Neuronal stem cell (in vitro differentiated cells): ENCODE measurements at regions not wholly inside any gene's neighbourhood (a gene's known extent, or its start where the extent isn't known, plus 50 kb on each side); places are given as distances from the start of the nearest gene placed in this dataset.

ENCODE experiments used
- DNase-seq: peaks from one replicate; pipeline ENCODE4 v3.0.0-alpha.2; 2013; ENCODE audit warnings: low spot score
- H2AFZ ChIP-seq: one replicate; pipeline ENCODE4 v1.6.1; 2013; ENCODE audit warnings: mild to moderate bottlenecking, low read length, inconsistent platforms
- H2AK5ac ChIP-seq: 2 replicates; pipeline ENCODE4 v1.6.1; 2013; ENCODE audit warnings: low read depth, mild to moderate bottlenecking, inconsistent platforms, low read length, moderate library complexity, mixed read lengths
- H2BK120ac ChIP-seq: 2 replicates; pipeline ENCODE4 v1.6.1; 2013; ENCODE audit warnings: low read depth, mild to moderate bottlenecking, inconsistent platforms, low read length, moderate library complexity, mixed read lengths
- H2BK12ac ChIP-seq: one replicate; pipeline ENCODE4 v1.6.1; 2013; ENCODE audit warnings: low read length, inconsistent platforms
- H2BK15ac ChIP-seq: 2 replicates; pipeline ENCODE4 v1.6.1; 2013; ENCODE audit warnings: mild to moderate bottlenecking, low read length, inconsistent platforms, mixed read lengths
- H2BK5ac ChIP-seq: one replicate; pipeline ENCODE4 v1.6.1; 2013; ENCODE audit warnings: inconsistent platforms, mild to moderate bottlenecking, low read length, moderate library complexity
- H3K14ac ChIP-seq: one replicate; pipeline ENCODE4 v1.6.1; 2013; ENCODE audit warnings: low read length, inconsistent platforms
- H3K18ac ChIP-seq: 2 replicates; pipeline ENCODE4 v1.6.1; 2013; ENCODE audit warnings: low read length, inconsistent platforms
- H3K23ac ChIP-seq: 2 replicates; pipeline ENCODE4 v1.6.1; 2013; ENCODE audit warnings: low read depth, mild to moderate bottlenecking, mixed read lengths, low read length, inconsistent platforms; ENCODE audit not compliant: poor library complexity
- H3K27ac ChIP-seq: replicated peaks from 3 replicates; pipeline ENCODE4 v1.5.1; 2013; ENCODE audit warnings: low read length, inconsistent platforms
- H3K27me3 ChIP-seq, 3 experiments: 2 replicates each; pipeline ENCODE4 v1.6.1; 2013; ENCODE audit warnings: low read length in 3 of 3, mild to moderate bottlenecking in 2 of 3, inconsistent platforms in 1 of 3, low read depth in 1 of 3, mixed read lengths in 1 of 3, moderate library complexity in 1 of 3; ENCODE audit not compliant: control insufficient read depth in 3 of 3, insufficient read depth in 3 of 3
- H3K36me3 ChIP-seq, 2 donors: replicated peaks in 1 of 2; 2 replicates each; pipeline ENCODE4 v1.6.1; 2013; ENCODE audit warnings: low read length in 2 of 2; ENCODE audit not compliant: control insufficient read depth in 2 of 2, insufficient read depth in 2 of 2
- H3K4ac ChIP-seq: 2 replicates; pipeline ENCODE4 v1.6.1; 2013; ENCODE audit warnings: inconsistent platforms, mild to moderate bottlenecking, low read length, moderate library complexity
- H3K4me1 ChIP-seq, 2 donors: 1 replicate in 1 of 2; 2 replicates in 1 of 2; pipeline ENCODE4 v1.6.1; 2013; ENCODE audit warnings: low read length in 2 of 2, low read depth in 1 of 2; ENCODE audit not compliant: control insufficient read depth in 2 of 2, insufficient read depth in 1 of 2
- H3K4me2 ChIP-seq: one replicate; pipeline ENCODE4 v1.6.1; 2013; ENCODE audit warnings: mild to moderate bottlenecking, low read length, inconsistent platforms; ENCODE audit not compliant: insufficient read depth, poor library complexity, severe bottlenecking
- H3K4me3 ChIP-seq, 2 donors: 2 replicates each; pipeline ENCODE4 v1.5.1; 2013; ENCODE audit warnings: low read length in 2 of 2, mild to moderate bottlenecking in 2 of 2, inconsistent platforms in 1 of 2, moderate library complexity in 1 of 2
- H3K79me1 ChIP-seq: one replicate; pipeline ENCODE4 v1.6.1; 2013; ENCODE audit warnings: low read depth, mild to moderate bottlenecking, inconsistent platforms, low read length, moderate library complexity
- H3K9ac ChIP-seq: one replicate; pipeline ENCODE4 v1.6.1; 2013; ENCODE audit warnings: mild to moderate bottlenecking, low read depth, low read length, inconsistent platforms; ENCODE audit not compliant: poor library complexity
- H3K9me3 ChIP-seq, 2 donors: replicated peaks in 1 of 2; 2 replicates each; pipeline versions ENCODE3 to v1.6.1; 2013; ENCODE audit warnings: low read length in 2 of 2, mild to moderate bottlenecking in 2 of 2, inconsistent platforms in 1 of 2, low read depth in 1 of 2, mixed read lengths in 1 of 2, moderate library complexity in 1 of 2; ENCODE audit not compliant: control insufficient read depth in 2 of 2, insufficient read depth in 1 of 2
- H4K8ac ChIP-seq: one replicate; pipeline ENCODE4 v1.6.1; 2013; ENCODE audit warnings: low read depth, mild to moderate bottlenecking, inconsistent platforms, low read length, moderate library complexity
- H4K91ac ChIP-seq: one replicate; pipeline ENCODE4 v1.6.1; 2013; ENCODE audit warnings: low read length, low read depth, mild to moderate bottlenecking, inconsistent platforms; ENCODE audit not compliant: poor library complexity
- WGBS, 2 donors: extraction: QIAGEN DNeasy Blood & Tissue Kit; methylation state at CpG; one replicate each; pipeline ENCODE4 v1.1.7; 2013; ENCODE audit warnings: missing lambda C conversion rate in 2 of 2, mixed read lengths in 1 of 2; ENCODE audit not compliant: insufficient read length in 2 of 2, insufficient replicate concordance in 1 of 2; ENCODE audit errors: extremely low coverage in 2 of 2; 5-methylcytosine and 5-hydroxymethylcytosine counted together

- Histone ChIP-seq H2BK15ac (no peak overlapping the region), H2AK5ac (no peak overlapping the region), H2BK12ac (no peak overlapping the region), H4K91ac (no peak overlapping the region), H3K27ac (no peak overlapping the region), H3K79me1 (no peaks in the 10 kb centered on the region), H3K9ac (no peak overlapping the region), H3K4me2 (no peak overlapping the region), H3K36me3 (no peaks in the 10 kb centered on the region), H3K4ac (no peak overlapping the region), H3K4me1 (peaks cover 2 to 4% of the 10 kb centered on the region in 2 donors), H3K27me3 (no peaks in the 10 kb centered on the region), H2AFZ (no peak overlapping the region), H2BK120ac (no peak overlapping the region), H4K8ac (no peak overlapping the region), H3K18ac (no peak overlapping the region), H3K14ac (no peak overlapping the region), H3K23ac (no peak overlapping the region), H3K4me3 (no peak overlapping the region), H2BK5ac (no peak overlapping the region), H3K9me3 (no peaks in the 10 kb centered on the region)
- DNase-seq, result no peak
Measured at GRCh38 chr4:83712890-83713289, 177.0 kb downstream of the GPAT3 start.

DNA sequence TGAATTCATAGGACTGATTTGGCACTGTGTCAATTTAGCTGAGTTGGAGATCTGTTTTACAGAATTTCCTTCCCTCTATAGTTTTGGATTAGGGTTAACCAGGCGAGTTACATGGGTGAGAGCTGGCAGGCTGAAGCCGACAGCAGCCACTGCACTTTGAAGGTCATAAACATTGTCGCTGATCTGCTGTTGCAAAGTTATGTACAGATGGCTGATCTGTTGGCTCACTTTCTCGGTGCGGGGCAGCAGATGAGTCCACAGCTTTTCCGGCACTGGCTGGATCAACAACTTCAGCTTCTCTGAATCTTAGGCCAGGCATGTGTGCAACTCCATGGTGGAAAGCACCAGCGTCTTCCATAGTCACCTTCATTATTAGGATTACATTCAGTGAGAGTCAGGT is 173.7 kb downstream of the GPAT3 start:
- H4K8ac ChIP-seq, result no peak overlapping the region

GRCh38 chr4:83708500-83709175 is 172.7 kb downstream of the GPAT3 start:
- Histone ChIP-seq H4K91ac (no peak overlapping the region), H3K18ac (no peak overlapping the region), H3K9ac (no peak overlapping the region), H2BK5ac (no peak overlapping the region), H2BK120ac (no peak overlapping the region), H3K14ac (no peak overlapping the region), H2BK12ac (no peak overlapping the region), H2BK15ac (no peak overlapping the region), H3K4ac (no peak overlapping the region), H3K23ac (no peak overlapping the region), H3K4me3 (no peak overlapping the region), H2AFZ (peak overlapping the region; percentile 53), H3K4me1 (peaks cover 4% of the 10 kb centered on the region in 2 donors), H3K4me2 (no peak overlapping the region), H3K36me3 (no peaks in the 10 kb centered on the region), H3K27ac (no peak overlapping the region), H2AK5ac (no peak overlapping the region), H3K9me3 (no peaks in the 10 kb centered on the region), H3K27me3 (no peaks in the 10 kb centered on the region), H3K79me1 (no peaks in the 10 kb centered on the region), H4K8ac (no peak overlapping the region)
- DNase-seq, result peak; percentile 26
- WGBS, 2 donors, result no CpG with 5 or more reads among the region's 6 CpGs

More for the DNA sequence above, 173.7 kb downstream of the GPAT3 start:
- Histone ChIP-seq H3K4me3 (no peak overlapping the region), H2AFZ (peak overlapping the region; percentile 1), H3K36me3 (no peaks in the 10 kb centered on the region), H2BK12ac (no peak overlapping the region), H3K9me3 (no peaks in the 10 kb centered on the region), H3K18ac (no peak overlapping the region), H3K9ac (no peak overlapping the region), H3K27me3 (no peaks in the 10 kb centered on the region), H2BK120ac (no peak overlapping the region), H3K4me1 (peaks cover 4% of the 10 kb centered on the region in 2 donors), H3K23ac (no peak overlapping the region), H2BK5ac (no peak overlapping the region), H3K27ac (no peak overlapping the region), H4K91ac (no peak overlapping the region), H2BK15ac (no peak overlapping the region), H3K79me1 (no peaks in the 10 kb centered on the region), H3K14ac (no peak overlapping the region), H3K4me2 (no peak overlapping the region), H2AK5ac (no peak overlapping the region), H3K4ac (no peak overlapping the region)
- DNase-seq, result no peak
- WGBS, 2 donors, result no CpG with 5 or more reads among the region's 7 CpGs

- no peaks in the 10 kb centered on the region for H3K79me1 ChIP-seq
- no peak overlapping the region for H3K9ac ChIP-seq
- no peak overlapping the region for H3K18ac ChIP-seq
- H3K27ac ChIP-seq, result no peak overlapping the region
- H2AFZ ChIP-seq, result no peak overlapping the region
- H3K9me3 ChIP-seq, result no peaks in the 10 kb centered on the region
- H3K36me3 ChIP-seq, result no peaks in the 10 kb centered on the region
- no peak overlapping the region for H2BK12ac ChIP-seq
- no peak overlapping the region for H3K4me2 ChIP-seq
- H2BK5ac ChIP-seq, result no peak overlapping the region
- WGBS, 2 donors, result no CpG with 5 or more reads among the region's 2 CpGs
- no peak overlapping the region for H3K23ac ChIP-seq
- DNase-seq, result no peak
- H2BK15ac ChIP-seq, result no peak overlapping the region
- H3K14ac ChIP-seq, result no peak overlapping the region
- no peak overlapping the region for H2AK5ac ChIP-seq
- no peak overlapping the region for H4K91ac ChIP-seq
- H2BK120ac ChIP-seq, result no peak overlapping the region
- H4K8ac ChIP-seq, result no peak overlapping the region
- H3K27me3 ChIP-seq, result no peaks in the 10 kb centered on the region
- H3K4me1 ChIP-seq, result peaks cover 4% of the 10 kb centered on the region in 2 donors
- H3K4me3 ChIP-seq, result no peak overlapping the region
- H3K4ac ChIP-seq, result no peak overlapping the region
Measured at GRCh38 chr4:83704786-83705185, 168.9 kb downstream of the GPAT3 start.
